Right renal cortex interstitium (tissue), 3 donors: ENCODE measurements at regions not wholly inside any gene's neighbourhood (a gene's known extent, or its start where the extent isn't known, plus 50 kb on each side); places are given as distances from the start of the nearest gene placed in this dataset.
"Not testable (repeated sequence)": the region's sequence is repeated elsewhere in the genome, so short reads cannot be mapped to it uniquely, and the experiment has no call there.

Source experiments
- DNase-seq, 3 donors: peaks; one replicate each; pipeline ENCODE4 v3.0.0-alpha.2; 2013; ENCODE audit warnings: low read depth in 3 of 3, low spot score in 2 of 3

- not testable (repeated sequence) for DNase-seq
Observed at GRCh38 chr3:39739658-39740057, 69.8 kb upstream of the MYRIP start.

DNA sequence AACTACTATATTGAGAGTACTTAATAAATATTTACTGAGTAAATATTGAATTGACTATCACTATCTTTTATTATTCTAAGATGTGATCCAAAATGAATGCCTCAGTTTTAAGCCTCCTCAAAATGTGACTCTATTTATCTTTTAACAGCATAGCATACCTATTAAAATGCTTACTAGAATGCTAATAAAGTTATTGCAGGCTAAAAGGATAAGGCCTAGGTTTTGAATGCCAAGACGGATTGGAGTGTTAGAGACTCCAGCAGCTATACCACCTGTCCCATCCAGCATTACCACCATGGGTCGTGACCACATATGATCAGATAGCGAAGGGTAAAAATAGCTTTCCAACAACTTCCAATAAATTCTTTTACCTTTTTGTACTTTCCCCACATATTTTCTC lies 64.7 kb upstream of the MYRIP start:
- no peak for DNase-seq

- no peak for DNase-seq
Observed at GRCh38 chr3:39748002-39748401, 61.4 kb upstream of the MYRIP start.

DNA sequence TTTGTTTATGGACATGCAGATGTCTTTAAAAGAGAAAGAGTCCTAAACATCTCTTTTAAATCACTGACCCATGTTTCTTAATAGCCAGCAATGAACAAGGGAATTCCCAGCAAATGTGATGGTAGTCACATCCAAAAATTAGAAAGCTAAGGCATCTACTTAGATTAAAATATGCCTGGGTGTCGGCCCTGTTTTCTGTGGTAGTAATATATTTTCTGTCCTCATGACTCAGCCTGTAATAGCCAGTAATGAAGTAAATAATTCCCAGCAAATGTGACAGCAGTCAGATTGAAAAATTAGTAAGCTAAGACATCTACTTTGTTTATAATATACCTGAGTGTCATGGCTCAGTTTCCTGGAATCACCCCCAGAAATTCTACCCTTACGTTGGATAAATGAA lies 60.6 kb upstream of the MYRIP start:
- no peak for DNase-seq

DNA sequence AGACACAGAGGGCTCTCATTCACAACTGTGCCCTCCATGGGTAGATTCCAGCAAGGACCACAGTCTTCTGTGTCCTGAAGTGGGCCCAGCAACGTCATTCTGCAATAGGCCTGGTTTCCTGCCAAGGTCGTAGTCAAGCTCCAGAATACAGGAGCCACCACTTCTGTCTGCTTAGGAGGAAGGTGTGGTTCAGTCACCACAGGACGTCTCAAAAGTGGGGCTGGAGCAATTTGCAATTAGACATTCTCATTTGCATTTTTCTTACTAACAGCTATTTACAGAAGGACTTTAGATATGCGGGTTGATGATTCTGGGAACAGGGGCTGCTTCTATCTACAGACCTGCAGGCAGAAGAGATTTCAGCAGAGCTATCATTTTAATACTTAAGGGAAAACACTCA lies 58.7 kb upstream of the MYRIP start:
- no peak for DNase-seq

- no peak for DNase-seq
Observed at GRCh38 chr3:39751286-39751685, 58.1 kb upstream of the MYRIP start.

DNA sequence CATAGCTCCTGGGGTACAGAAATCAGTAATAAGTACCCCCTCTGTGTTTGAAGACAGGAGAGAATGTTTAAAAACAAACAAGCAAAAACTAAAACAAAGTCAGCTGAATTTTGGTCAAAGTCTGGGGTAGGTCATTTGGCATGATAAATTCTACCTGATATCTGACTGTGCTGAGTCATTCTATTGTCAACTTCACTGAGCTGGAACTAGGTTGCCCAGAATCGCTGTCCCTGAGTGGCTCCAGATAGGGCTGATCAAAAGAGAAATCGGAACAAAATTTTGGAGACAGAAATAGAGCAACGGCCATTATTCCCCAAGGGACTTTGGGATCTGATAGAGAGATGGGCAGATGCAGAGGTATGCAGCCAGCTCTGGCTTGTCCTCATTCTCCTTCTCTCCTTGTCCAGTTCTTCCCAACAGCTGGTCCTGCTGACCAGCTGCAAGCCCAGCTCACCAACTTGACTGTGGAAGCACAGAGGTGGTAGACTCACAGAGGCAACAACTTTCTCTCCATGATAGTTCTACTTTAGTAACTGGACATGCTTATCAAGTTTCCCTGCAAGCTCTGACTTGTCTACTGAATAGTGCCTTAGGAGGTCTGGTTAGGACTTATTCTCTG lies 57.3 kb upstream of the MYRIP start:
- no peak for DNase-seq

GRCh38 chr3:39752751-39753150 lies 56.7 kb upstream of the MYRIP start:
- no peak for DNase-seq

DNA sequence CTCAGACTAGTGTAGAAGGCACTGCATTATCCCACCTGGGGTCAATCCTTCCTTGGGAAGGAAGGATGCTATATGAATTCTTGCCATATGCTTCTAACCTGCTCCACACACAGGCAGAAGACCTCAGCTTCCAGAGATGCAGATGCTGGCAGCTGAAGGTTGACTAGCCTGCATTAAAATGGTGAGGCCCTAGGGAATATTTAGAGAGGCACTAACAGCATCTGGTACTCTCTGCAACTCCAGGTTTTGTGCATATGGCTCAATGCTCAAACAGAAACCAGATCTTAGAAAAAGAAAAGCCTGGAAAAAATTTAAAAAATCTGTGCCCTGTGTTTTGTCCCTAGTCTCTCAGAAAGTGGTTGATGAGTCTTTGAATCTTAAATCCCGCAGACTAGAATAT lies 56.0 kb upstream of the MYRIP start:
- DNase-seq: no peak

- no peak for DNase-seq
Observed at GRCh38 chr3:39754549-39754948, 54.9 kb upstream of the MYRIP start.

DNA sequence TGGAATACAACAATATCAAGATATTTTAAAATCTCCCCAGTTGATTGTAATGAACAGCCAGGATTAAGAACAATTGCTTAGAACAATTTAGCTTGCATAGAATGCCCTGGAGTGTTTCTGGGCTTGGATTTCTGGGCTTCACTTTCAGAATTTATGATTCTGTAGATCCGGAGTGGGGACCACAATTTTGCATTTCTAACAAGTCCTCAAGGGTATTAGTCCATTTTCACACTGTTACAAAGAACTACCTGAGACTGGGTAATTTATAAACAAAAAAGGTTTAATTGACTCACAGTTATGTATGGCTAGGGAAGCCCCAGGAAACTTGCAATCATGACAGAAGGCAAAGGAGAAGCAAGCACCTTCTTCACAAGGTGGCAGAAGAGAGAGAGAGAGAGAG lies 54.3 kb upstream of the MYRIP start:
- DNase-seq: no peak

- DNase-seq: no peak
Observed at GRCh38 chr3:39757307-39757706, 52.1 kb upstream of the MYRIP start.
